IMR-90 (cell line): ENCODE measurements at regions not wholly inside any gene's neighbourhood (a gene's known extent, or its start where the extent isn't known, plus 50 kb on each side); places are given as distances from the start of the nearest gene placed in this dataset.

Experiments used
- ATAC-seq: fragments of 200-7000 bp; cut with Tn5 transposase; 2 replicates; pipeline ENCODE4 v1.9.1; 2020; ENCODE audit warnings: low read depth, mild to moderate bottlenecking, moderate library complexity
- BruUV-seq: library from RNA; stranded (reverse); fragments of 400-500 nt; replicated peaks from 2 replicates; lab custom pipeline; 2021; lab: Mats Ljungman, UMichigan
- CTCF ChIA-PET: fragments of 300-600 bp; formaldehyde crosslinking; extraction: SDS; loops from one replicate; lab custom pipeline; 2021; ENCODE audit warnings: antibody characterized with exemption; lab: Yijun Ruan, JAX
- POLR2A ChIA-PET: fragments of 300-600 bp; sonication (Branson Sonifier 250); formaldehyde crosslinking; loops from one replicate; lab custom pipeline; 2022; ENCODE audit warnings: antibody characterized with exemption; ENCODE audit not compliant: unreplicated experiment; lab: Charles Lee
- DNase-seq: peaks from one replicate; pipeline ENCODE4 v3.0.0; 2013
- H2AFZ ChIP-seq: replicated peaks from 2 replicates; pipeline ENCODE3; 2013; ENCODE audit warnings: low read length, mild to moderate bottlenecking; ENCODE audit not compliant: poor library complexity
- H2AK5ac ChIP-seq: 2 replicates; pipeline ENCODE4 v1.6.1; 2013; ENCODE audit warnings: low read depth, low read length, inconsistent platforms
- H2AK9ac ChIP-seq: replicated peaks from 2 replicates; pipeline ENCODE3; 2013; ENCODE audit warnings: mild to moderate bottlenecking, low read depth, low read length, moderate library complexity; ENCODE audit not compliant: poor library complexity
- H2BK120ac ChIP-seq: 2 replicates; pipeline ENCODE4 v1.6.1; 2013; ENCODE audit warnings: low read depth, low read length, inconsistent platforms
- H2BK15ac ChIP-seq: 3 replicates; pipeline ENCODE4 v1.6.1; 2013; ENCODE audit warnings: low read depth, low read length, inconsistent platforms
- H2BK20ac ChIP-seq: 2 replicates; pipeline ENCODE4 v1.6.1; 2013; ENCODE audit warnings: low read depth, mild to moderate bottlenecking, inconsistent platforms, low read length, moderate library complexity
- H2BK5ac ChIP-seq: 2 replicates; pipeline ENCODE4 v1.6.1; 2013; ENCODE audit warnings: mild to moderate bottlenecking, low read depth, low read length, inconsistent platforms; ENCODE audit not compliant: poor library complexity, severe bottlenecking
- H3K14ac ChIP-seq: replicated peaks from 2 replicates; pipeline ENCODE4 v1.6.1; 2013; ENCODE audit warnings: low read depth, low read length, inconsistent platforms
- H3K18ac ChIP-seq: 2 replicates; pipeline ENCODE4 v1.6.1; 2013; ENCODE audit warnings: low read depth, low read length, control low read depth
- H3K23ac ChIP-seq: 2 replicates; pipeline ENCODE4 v1.6.1; 2013; ENCODE audit warnings: low read depth, low read length, inconsistent platforms
- H3K27ac ChIP-seq: 2 replicates; pipeline ENCODE4 v1.5.1; 2013; ENCODE audit warnings: mild to moderate bottlenecking, control low read depth, low read length; ENCODE audit not compliant: insufficient read depth
- H3K27me3 ChIP-seq: 2 replicates; pipeline ENCODE4 v1.6.1; 2013; ENCODE audit warnings: low read length; ENCODE audit not compliant: control insufficient read depth, insufficient read depth
- H3K36me3 ChIP-seq: 2 replicates; pipeline ENCODE4 v1.6.1; 2013; ENCODE audit warnings: low read length, mixed read lengths; ENCODE audit not compliant: control insufficient read depth, insufficient read depth
- H3K4ac ChIP-seq: 2 replicates; pipeline ENCODE4 v1.6.1; 2013; ENCODE audit warnings: low read depth, low read length, inconsistent platforms
- H3K4me1 ChIP-seq: 2 replicates; pipeline ENCODE4 v1.6.1; 2013; ENCODE audit warnings: low read length, mixed read lengths; ENCODE audit not compliant: control insufficient read depth, insufficient read depth
- H3K4me2 ChIP-seq: 2 replicates; pipeline ENCODE4 v1.6.1; 2013; ENCODE audit warnings: low read depth, mild to moderate bottlenecking, control low read depth, low read length, moderate library complexity
- H3K4me3 ChIP-seq: 2 replicates; pipeline ENCODE4 v1.5.1; 2013; ENCODE audit warnings: low read depth, mild to moderate bottlenecking, control low read depth, low read length, moderate library complexity; ENCODE audit not compliant: insufficient read depth
- H3K56ac ChIP-seq: 2 replicates; pipeline ENCODE4 v1.6.1; 2013; ENCODE audit warnings: low read length, inconsistent platforms; ENCODE audit not compliant: insufficient read depth; ENCODE audit errors: extremely low read depth
- H3K79me1 ChIP-seq, 2 experiments: 2 replicates each; pipeline ENCODE4 v1.6.1; 2013; ENCODE audit warnings: low read length in 2 of 2, inconsistent platforms in 1 of 2, low read depth in 1 of 2
- H3K9ac ChIP-seq: 2 replicates; pipeline ENCODE4 v1.6.1; 2013; ENCODE audit warnings: low read depth, low read length, control low read depth
- H3K9me1 ChIP-seq: 2 replicates; pipeline ENCODE4 v1.6.1; 2013; ENCODE audit warnings: low read length, inconsistent platforms; ENCODE audit not compliant: insufficient read depth
- H3K9me3 ChIP-seq: 2 replicates; pipeline ENCODE4 v1.6.1; 2013; ENCODE audit warnings: low read length; ENCODE audit not compliant: control insufficient read depth, insufficient read depth
- H4K20me1 ChIP-seq: 2 replicates; pipeline ENCODE4 v1.6.1; 2013; ENCODE audit warnings: low read length, inconsistent platforms; ENCODE audit not compliant: insufficient read depth
- H4K5ac ChIP-seq: 2 replicates; pipeline ENCODE4 v1.6.1; 2013; ENCODE audit warnings: mild to moderate bottlenecking, low read depth, low read length, control low read depth
- H4K8ac ChIP-seq, 2 experiments: 2 replicates each; pipeline ENCODE4 v1.6.1; 2013; ENCODE audit warnings: low read depth in 2 of 2, low read length in 2 of 2, control low read depth in 1 of 2, inconsistent platforms in 1 of 2
- H4K91ac ChIP-seq: 2 replicates; pipeline ENCODE4 v1.6.1; 2013; ENCODE audit warnings: low read depth, low read length, inconsistent platforms; ENCODE audit not compliant: insufficient read depth
- CHD1 ChIP-seq: IDR thresholded peaks from 2 replicates; pipeline ENCODE4 v1.6.1; 2012; ENCODE audit warnings: low read depth, low read length, improper control_type of control experiment
- MAZ ChIP-seq: IDR thresholded peaks from 2 replicates; pipeline ENCODE4 v1.6.1; 2012; ENCODE audit warnings: low read depth, mild to moderate bottlenecking, low read length, improper control_type of control experiment, moderate library complexity, borderline replicate concordance
- NFE2L2 ChIP-seq: fragments of 150-350 bp; IDR thresholded peaks from 2 replicates; pipeline ENCODE4 v1.6.1; 2016; ENCODE audit warnings: low read depth, mild to moderate bottlenecking, low read length
- POLR2A ChIP-seq: IDR thresholded peaks from 2 replicates; pipeline ENCODE4 v1.6.1; 2012; ENCODE audit warnings: mild to moderate bottlenecking, low read depth, low read length
- RAD21 ChIP-seq: IDR thresholded peaks from 2 replicates; pipeline ENCODE4 v1.6.1; 2012; ENCODE audit warnings: low read length, improper control_type of control experiment
- RCOR1 ChIP-seq: IDR thresholded peaks from 2 replicates; pipeline ENCODE4 v1.6.1; 2012; ENCODE audit warnings: mild to moderate bottlenecking, low read length, improper control_type of control experiment; ENCODE audit not compliant: insufficient replicate concordance
- USF2 ChIP-seq: fragments of 150-350 bp; IDR thresholded peaks from 2 replicates; pipeline ENCODE4 v1.6.1; 2017; ENCODE audit warnings: mild to moderate bottlenecking, antibody characterized with exemption, low read length, low read depth
- WGBS, 2 experiments: methylation state at CpG; one replicate each; pipeline versions ENCODE4 v1.1.5 to v1.1.7; 2013; ENCODE audit warnings: missing lambda C conversion rate in 2 of 2; ENCODE audit not compliant: insufficient read length in 1 of 2; ENCODE audit errors: extremely low coverage in 2 of 2; 5-methylcytosine and 5-hydroxymethylcytosine counted together
- dilution Hi-C: fragments of 300-500 bp; cut with HindIII; formaldehyde crosslinking; loops from one replicate; pipeline ENCODE4 v1.14.3; 2018; ENCODE audit warnings: low sequenced_read_pairs; ENCODE audit not compliant: unreplicated experiment
- in situ Hi-C: fragments of 300-500 bp; cut with MboI; formaldehyde crosslinking; loops from 3 replicates; pipeline ENCODE4 v1.14.3; 2019; ENCODE audit warnings: low sequenced_read_pairs, inconsistent platforms, mixed read lengths
- intact Hi-C: fragments of 100-400 bp; cut with micrococcal nuclease; formaldehyde crosslinking; loops from 2 replicates; pipeline ENCODE4 v1.10.0; 2022

DNA sequence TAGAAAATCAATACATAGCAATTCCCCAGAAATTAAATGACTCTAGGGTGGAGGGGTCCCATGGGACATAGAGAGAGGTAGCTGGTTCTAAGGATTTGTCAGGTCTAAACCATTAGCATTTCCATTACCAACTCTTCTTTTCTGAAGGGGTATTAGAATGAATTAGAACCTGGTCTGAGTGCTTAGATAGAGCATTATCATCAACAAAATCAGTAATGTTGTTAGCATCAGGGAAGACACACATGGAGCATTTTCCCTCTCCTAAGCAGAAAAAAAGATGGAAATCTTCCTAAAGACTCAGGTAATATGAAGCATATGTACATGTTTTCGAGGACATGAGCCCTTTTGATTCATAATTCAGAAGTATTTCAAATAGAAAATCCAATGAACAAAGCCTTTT, 984.4 kb upstream of the NCAM2 start:
- Histone ChIP-seq H3K79me1 (no peaks in the 10 kb centered on the region), H3K23ac (no peak overlapping the region), H3K36me3 (no peaks in the 10 kb centered on the region), H2BK15ac (no peak overlapping the region), H2BK5ac (no peak overlapping the region), H2AK9ac (no peak overlapping the region), H2BK120ac (no peak overlapping the region), H4K5ac (no peak overlapping the region), H4K20me1 (no peaks in the 10 kb centered on the region), H4K8ac (no peak overlapping the region), H3K4me1 (no peaks in the 10 kb centered on the region), H3K27ac (no peak overlapping the region), H3K56ac (no peak overlapping the region), H3K4me3 (no peak overlapping the region), H3K4ac (no peak overlapping the region), H3K14ac (no peak overlapping the region), H4K91ac (no peak overlapping the region), H2BK20ac (no peak overlapping the region), H3K9me3 (peaks cover 4% of the 10 kb centered on the region; the same call in 1 of the 2 replicates), H2AFZ (no peak overlapping the region), H3K18ac (no peak overlapping the region), H2AK5ac (no peak overlapping the region), H3K4me2 (no peak overlapping the region), H3K27me3 (no peaks in the 10 kb centered on the region), H3K9ac (no peak overlapping the region), H3K9me1 (no peaks in the 10 kb centered on the region)
- in situ Hi-C loops, result no loop called here
- ChIA-PET POLR2A (no interaction called here), CTCF (no interaction called here)
- no peak for TF ChIP-seq CHD1
- TF ChIP-seq RCOR1, result no peak
- no peak for TF ChIP-seq POLR2A
- no peak for TF ChIP-seq NFE2L2
- no peak for TF ChIP-seq USF2
- TF ChIP-seq RAD21, result no peak
- TF ChIP-seq MAZ, result no peak
- DNase-seq, result no peak
- no peak for ATAC-seq
- WGBS, 2 experiments, result no CpG with 5 or more reads among the region's 1 CpG
- dilution Hi-C loops, result no loop called here
- no TSS peak for BruUV-seq
- intact Hi-C loops, result no loop called here
